ENCODE measurements at regions not wholly inside any gene's neighbourhood (a gene's known extent, or its start where the extent isn't known, plus 50 kb on each side); places are given as distances from the start of the nearest gene placed in this dataset.

GRCh38 chr15:31830591-31830990 is 199.7 kb upstream of the CHRNA7 start:
- TF ChIP-seq POLR2A (IDR thresholded peaks at IDR 0.05) (no peak), CTCF (IDR thresholded peaks at IDR 0.05) (no peak)
- intact Hi-C loops (cut with DNase I): no loop called here
- H3K9me3 ChIP-seq: no peaks in the 10 kb centered on the region
- no peak overlapping the region for H3K27ac ChIP-seq
- H3K4me1 ChIP-seq: no peaks in the 10 kb centered on the region
- 86 to 100% methylated on average over 1 of the region's 1 CpG for WGBS, 2 donors
- H3K36me3 ChIP-seq: no peaks in the 10 kb centered on the region
- H3K27me3 ChIP-seq: no peaks in the 10 kb centered on the region
- H3K4me3 ChIP-seq (replicated peaks in 1 of 3): no peak overlapping the region
- no peak for DNase-seq

DNA sequence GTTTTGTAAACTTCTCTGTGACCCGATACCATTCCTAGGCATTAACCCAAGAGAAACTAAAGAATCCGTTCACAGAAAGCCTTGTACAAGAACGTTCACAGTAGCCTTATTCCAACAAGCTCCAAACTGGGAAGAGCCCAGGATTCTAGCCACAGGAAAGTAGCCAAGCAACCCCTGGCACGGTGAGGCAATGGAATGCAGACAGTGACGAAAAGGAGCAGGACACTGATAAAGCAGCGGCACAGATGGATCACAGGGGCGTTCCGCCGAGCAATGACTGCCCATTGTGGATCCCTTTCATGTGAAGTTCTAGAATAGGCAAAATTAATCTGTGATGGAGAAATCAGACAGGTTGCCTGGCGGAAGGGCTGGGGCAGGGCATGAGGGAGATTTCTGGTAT is 198.7 kb upstream of the CHRNA7 start:
- WGBS, 2 donors: 83 to 85% methylated on average over 10 of the region's 10 CpGs
- intact Hi-C loops (cut with DNase I): no loop called here

GRCh38 chr15:31834654-31835053 is 195.7 kb upstream of the CHRNA7 start:
- Histone ChIP-seq H3K27me3 (no peaks in the 10 kb centered on the region), H3K4me3 (replicated peaks in 1 of 3) (no peak overlapping the region), H3K36me3 (no peaks in the 10 kb centered on the region), H3K27ac (no peak overlapping the region), H3K4me1 (no peaks in the 10 kb centered on the region), H3K9me3 (no peaks in the 10 kb centered on the region)
- intact Hi-C loops (cut with DNase I): no loop called here
- 81 to 88% methylated on average over 3 of the region's 3 CpGs for WGBS, 2 donors
- TF ChIP-seq CTCF (IDR thresholded peaks at IDR 0.05): no peak
- no peak for TF ChIP-seq POLR2A (IDR thresholded peaks at IDR 0.05)
- no peak for DNase-seq

More for the DNA sequence above, 198.7 kb upstream of the CHRNA7 start:
- Histone ChIP-seq H3K4me1 (no peaks in the 10 kb centered on the region), H3K9me3 (no peaks in the 10 kb centered on the region), H3K27ac (no peak overlapping the region), H3K27me3 (no peaks in the 10 kb centered on the region), H3K4me3 (replicated peaks in 1 of 3) (no peak overlapping the region), H3K36me3 (no peaks in the 10 kb centered on the region)
- DNase-seq: no peak
- TF ChIP-seq POLR2A (IDR thresholded peaks at IDR 0.05) (no peak), CTCF (IDR thresholded peaks at IDR 0.05) (no peak)

DNA sequence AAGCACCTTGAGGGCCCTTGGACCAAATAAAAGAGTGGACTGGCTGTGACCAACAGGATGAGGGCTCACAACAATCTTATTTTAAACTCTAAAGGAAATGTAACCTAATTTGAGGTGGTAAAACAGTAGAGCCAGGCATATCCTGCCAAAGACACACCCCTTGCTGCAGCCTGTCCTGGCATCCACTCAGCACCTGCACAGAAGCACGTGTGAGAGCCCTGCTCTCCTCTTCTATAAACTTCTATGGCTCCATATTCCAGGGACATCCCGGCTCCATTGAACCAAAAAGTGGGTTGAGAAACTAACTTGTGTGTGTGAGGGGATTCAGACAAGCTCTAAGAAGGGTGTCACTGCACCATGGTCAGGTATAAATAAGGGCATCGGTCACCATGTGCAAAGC is 190.9 kb upstream of the CHRNA7 start:
- TF ChIP-seq CTCF (IDR thresholded peaks at IDR 0.05): no peak
- TF ChIP-seq POLR2A (IDR thresholded peaks at IDR 0.05): no peak
- Histone ChIP-seq H3K27ac (no peak overlapping the region), H3K9me3 (no peaks in the 10 kb centered on the region), H3K27me3 (no peaks in the 10 kb centered on the region), H3K36me3 (no peaks in the 10 kb centered on the region), H3K4me1 (no peaks in the 10 kb centered on the region), H3K4me3 (replicated peaks in 1 of 3) (no peak overlapping the region)
- intact Hi-C loops (cut with DNase I): no loop called here
- WGBS, 2 donors: 61 to 70% methylated on average over 3 of the region's 3 CpGs
- peak in 1 of 2 donors; percentile 8 for DNase-seq

GRCh38 chr15:31840849-31841476 is 189.4 kb upstream of the CHRNA7 start:
- no peaks in the 10 kb centered on the region for H3K9me3 ChIP-seq
- intact Hi-C loops (cut with DNase I): no loop called here
- H3K4me1 ChIP-seq: no peaks in the 10 kb centered on the region
- H3K4me3 ChIP-seq (replicated peaks in 1 of 3): no peak overlapping the region
- H3K36me3 ChIP-seq: no peaks in the 10 kb centered on the region
- no peak overlapping the region for H3K27ac ChIP-seq
- DNase-seq: no peak
- no peak for TF ChIP-seq POLR2A (IDR thresholded peaks at IDR 0.05)
- TF ChIP-seq CTCF (IDR thresholded peaks at IDR 0.05): no peak
- 77 to 82% methylated on average over 8 to 9 of the region's 9 CpGs for WGBS, 2 donors
- no peaks in the 10 kb centered on the region for H3K27me3 ChIP-seq

Data from thyroid gland (tissue), 4 donors.